ENCODE measurements at regions not wholly inside any gene's neighbourhood (a gene's known extent, or its start where the extent isn't known, plus 50 kb on each side); places are given as distances from the start of the nearest gene placed in this dataset.

- TF ChIP-seq LEF1 (IDR thresholded peaks at IDR 0.05) (no peak), CBFA2T3 (IDR thresholded peaks at IDR 0.05) (no peak), EZH2 (IDR thresholded peaks at IDR 0.05; ENCODE audit: borderline replicate concordance, low read depth, low read length) (no peak)
Observed at GRCh38 chr12:67457136-67457535, 188.0 kb downstream of the CAND1 start (continued).

DNA sequence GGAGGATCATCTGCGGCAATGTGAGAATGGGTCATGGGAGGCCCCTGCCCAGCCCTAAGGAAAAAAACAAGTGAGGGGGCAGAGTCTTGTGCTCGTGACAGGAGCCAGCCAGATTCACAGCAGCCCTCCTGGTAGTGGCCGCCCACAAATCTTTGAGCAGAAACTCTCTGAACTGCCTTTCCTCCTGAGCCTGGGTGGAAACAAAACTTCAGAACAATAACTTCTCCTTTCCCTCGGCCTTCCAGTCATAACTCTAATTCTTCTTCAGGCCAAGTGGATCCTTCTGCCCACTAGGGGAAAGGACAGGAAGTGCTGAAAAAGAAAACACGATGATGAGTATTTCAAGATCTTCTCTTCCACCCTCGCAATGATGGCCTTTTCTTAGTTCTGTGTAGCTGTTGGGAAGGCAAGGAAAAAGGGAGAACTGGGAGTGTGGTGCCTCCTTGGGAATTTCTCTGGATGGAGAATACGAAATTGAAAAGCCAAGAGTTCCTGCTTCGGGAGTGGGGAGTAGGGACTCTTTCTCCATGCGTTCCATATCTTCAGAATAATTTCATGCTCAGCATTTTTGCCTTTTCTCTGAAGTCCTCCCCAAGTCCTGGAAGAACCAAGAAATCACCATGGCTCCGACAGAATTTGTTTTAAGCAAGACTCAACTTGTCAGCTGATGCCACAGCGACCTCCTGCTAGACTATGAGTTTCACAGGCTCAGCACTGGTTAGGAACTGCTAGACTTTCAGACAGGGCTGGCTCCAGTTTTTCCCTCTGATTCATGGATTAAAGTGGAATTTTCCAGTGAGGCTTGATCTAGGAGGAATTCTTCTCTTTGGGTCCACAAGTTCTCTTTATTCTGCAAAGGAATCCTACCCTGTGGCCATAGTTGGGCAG is 188.9 kb downstream of the CAND1 start:
- Histone ChIP-seq H3K9ac (ENCODE audit: insufficient read depth in 1 of 2, low read depth in 2 of 2, low read length in 2 of 2) (no peak overlapping the region), H3K4me2 (ENCODE audit: insufficient read depth, low read length) (no peak overlapping the region), H3K4me1 (replicated peaks in 1 of 2; ENCODE audit: control insufficient read depth in 2 of 2, insufficient read depth in 2 of 2, low read length in 2 of 2) (no peaks in the 10 kb centered on the region), H3K27me3 (ENCODE audit: control insufficient read depth in 2 of 2, insufficient read depth in 2 of 2, low read length in 2 of 2) (0 out of 5 replicates have a peak, but pooled peaks cover 0 to 3% of the 10 kb centered on the region in 2 experiments), H2AFZ (ENCODE audit: low read depth, low read length) (no peak overlapping the region), H3K79me2 (ENCODE audit: control insufficient read depth, insufficient read depth, low read length) (no peaks in the 10 kb centered on the region), H3K27ac (ENCODE audit: extremely low read depth, low read depth, low read length) (no peak overlapping the region), H3K9me1 (ENCODE audit: control insufficient read depth, insufficient read depth, low read length) (no peaks in the 10 kb centered on the region), H3K9me3 (replicated peaks; ENCODE audit: control insufficient read depth, insufficient read depth, low read depth, low read length) (no peaks in the 10 kb centered on the region), H4K20me1 (replicated peaks; ENCODE audit: control insufficient read depth, insufficient read depth, low read length) (no peaks in the 10 kb centered on the region), H3K36me3 (ENCODE audit: control insufficient read depth, insufficient read depth, low read length) (no peaks in the 10 kb centered on the region), H3K4me3 (no peak overlapping the region)
- intact Hi-C loops (cut with micrococcal nuclease) (no loop called here), in situ Hi-C loops (cut with MboI) (no loop called here)
- FAIRE-seq, result no peak
- peak; percentile 63; the same call in 2 of the 3 replicates for ATAC-seq
- 4% methylated on average over 11 of the region's 11 CpGs for WGBS (ENCODE audit: insufficient coverage, low coverage, missing lambda C conversion rate)
- DNase-seq (ENCODE audit: extremely low read depth in 1 of 4, low spot score in 3 of 4), result peak in 2 of 4 experiments; percentile 9 to 19
- ChIA-PET POLR2A (interaction anchor here (0.6 kb wide), 2 partner anchors 103 to 485 kb away, joined by 3 to 4 read pairs; no protein-coding TSS in a partner anchor), CTCF (ENCODE audit: low intra/inter-chr PET ratio) (no interaction called here)
- BruUV-seq (replicated peaks), result no TSS peak
- TF ChIP-seq ZNF316 (IDR thresholded peaks at IDR 0.05) (peak; percentile 58), ARID2 (IDR thresholded peaks at IDR 0.05) (no peak), ZFX (CRISPR knock-in tag; IDR thresholded peaks at IDR 0.05) (no peak), HMBOX1 (IDR thresholded peaks at IDR 0.05) (no peak), C11orf30 (IDR thresholded peaks at IDR 0.05; ENCODE audit: low read depth) (peak; percentile 18; the same call in 1 of the 2 replicates), TEAD4 (IDR thresholded peaks at IDR 0.05; ENCODE audit: low read length) (no peak), TEAD4 (CRISPR knock-in tag; IDR thresholded peaks at IDR 0.05; ENCODE audit: borderline replicate concordance) (no peak), RAD21 (CRISPR knock-in tag; conservative IDR thresholded peaks at IDR 0.05 in 1 of 2, IDR thresholded peaks at IDR 0.05 in 1 of 2) (0 out of 4 replicates have a peak, but pooled peaks of 1 of the 2 experiments have one; percentile 8), MAFG (tag; conservative IDR thresholded peaks at IDR 0.05) (peak; percentile 51; the same call in 1 of the 2 replicates)
- TF ChIP-seq, protein P1, sequence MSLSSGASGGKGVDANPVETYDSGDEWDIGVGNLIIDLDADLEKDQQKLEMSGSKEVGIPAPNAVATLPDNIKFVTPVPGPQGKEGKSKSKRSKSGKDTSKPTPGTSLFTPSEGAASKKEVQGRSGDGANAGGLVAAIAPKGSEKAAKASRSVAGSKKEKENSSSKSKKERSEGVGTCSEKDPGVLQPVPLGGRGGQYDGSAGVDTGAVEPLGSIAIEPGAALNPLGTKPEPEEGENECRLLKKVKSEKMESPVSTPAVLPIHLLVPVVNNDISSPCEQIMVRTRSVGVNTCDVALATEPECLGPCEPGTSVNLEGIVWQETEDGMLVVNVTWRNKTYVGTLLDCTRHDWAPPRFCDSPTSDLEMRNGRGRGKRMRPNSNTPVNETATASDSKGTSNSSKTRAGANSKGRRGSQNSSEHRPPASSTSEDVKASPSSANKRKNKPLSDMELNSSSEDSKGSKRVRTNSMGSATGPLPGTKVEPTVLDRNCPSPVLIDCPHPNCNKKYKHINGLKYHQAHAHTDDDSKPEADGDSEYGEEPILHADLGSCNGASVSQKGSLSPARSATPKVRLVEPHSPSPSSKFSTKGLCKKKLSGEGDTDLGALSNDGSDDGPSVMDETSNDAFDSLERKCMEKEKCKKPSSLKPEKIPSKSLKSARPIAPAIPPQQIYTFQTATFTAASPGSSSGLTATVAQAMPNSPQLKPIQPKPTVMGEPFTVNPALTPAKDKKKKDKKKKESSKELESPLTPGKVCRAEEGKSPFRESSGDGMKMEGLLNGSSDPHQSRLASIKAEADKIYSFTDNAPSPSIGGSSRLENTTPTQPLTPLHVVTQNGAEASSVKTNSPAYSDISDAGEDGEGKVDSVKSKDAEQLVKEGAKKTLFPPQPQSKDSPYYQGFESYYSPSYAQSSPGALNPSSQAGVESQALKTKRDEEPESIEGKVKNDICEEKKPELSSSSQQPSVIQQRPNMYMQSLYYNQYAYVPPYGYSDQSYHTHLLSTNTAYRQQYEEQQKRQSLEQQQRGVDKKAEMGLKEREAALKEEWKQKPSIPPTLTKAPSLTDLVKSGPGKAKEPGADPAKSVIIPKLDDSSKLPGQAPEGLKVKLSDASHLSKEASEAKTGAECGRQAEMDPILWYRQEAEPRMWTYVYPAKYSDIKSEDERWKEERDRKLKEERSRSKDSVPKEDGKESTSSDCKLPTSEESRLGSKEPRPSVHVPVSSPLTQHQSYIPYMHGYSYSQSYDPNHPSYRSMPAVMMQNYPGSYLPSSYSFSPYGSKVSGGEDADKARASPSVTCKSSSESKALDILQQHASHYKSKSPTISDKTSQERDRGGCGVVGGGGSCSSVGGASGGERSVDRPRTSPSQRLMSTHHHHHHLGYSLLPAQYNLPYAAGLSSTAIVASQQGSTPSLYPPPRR (CRISPR knock-in tag; IDR thresholded peaks at IDR 0.05; ENCODE audit: borderline replicate concordance), result no peak
- TF ChIP-seq, protein P2, sequence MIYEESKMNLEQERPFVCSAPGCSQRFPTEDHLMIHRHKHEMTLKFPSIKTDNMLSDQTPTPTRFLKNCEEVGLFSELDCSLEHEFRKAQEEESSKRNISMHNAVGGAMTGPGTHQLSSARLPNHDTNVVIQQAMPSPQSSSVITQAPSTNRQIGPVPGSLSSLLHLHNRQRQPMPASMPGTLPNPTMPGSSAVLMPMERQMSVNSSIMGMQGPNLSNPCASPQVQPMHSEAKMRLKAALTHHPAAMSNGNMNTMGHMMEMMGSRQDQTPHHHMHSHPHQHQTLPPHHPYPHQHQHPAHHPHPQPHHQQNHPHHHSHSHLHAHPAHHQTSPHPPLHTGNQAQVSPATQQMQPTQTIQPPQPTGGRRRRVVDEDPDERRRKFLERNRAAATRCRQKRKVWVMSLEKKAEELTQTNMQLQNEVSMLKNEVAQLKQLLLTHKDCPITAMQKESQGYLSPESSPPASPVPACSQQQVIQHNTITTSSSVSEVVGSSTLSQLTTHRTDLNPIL (CRISPR knock-in tag; IDR thresholded peaks at IDR 0.05), result no peak

Measured in K562 (cell line).